Progenitor cell of endocrine pancreas (in vitro differentiated cells): ENCODE measurements at regions not wholly inside any gene's neighbourhood (a gene's known extent, or its start where the extent isn't known, plus 50 kb on each side); places are given as distances from the start of the nearest gene placed in this dataset.
"Not testable (repeated sequence)": the region's sequence is repeated elsewhere in the genome, so short reads cannot be mapped to it uniquely, and the experiment has no call there.

Experiments used
- DNase-seq: peaks from one replicate; pipeline ENCODE4 v3.0.0; 2021; ENCODE audit warnings: low spot score; ENCODE audit not compliant: unreplicated experiment
- H3K27ac Mint-ChIP-seq: 2 replicates; pipeline ENCODE4 v1.8.0; 2021; ENCODE audit warnings: mild to moderate bottlenecking, moderate library complexity, mixed read lengths
- H3K27me3 Mint-ChIP-seq: 2 replicates; pipeline ENCODE4 v1.8.0; 2021; ENCODE audit warnings: mixed read lengths
- H3K36me3 Mint-ChIP-seq: 2 replicates; pipeline ENCODE4 v1.8.0; 2022; ENCODE audit warnings: mixed read lengths; ENCODE audit not compliant: insufficient read depth
- H3K4me1 Mint-ChIP-seq: 2 replicates; pipeline ENCODE4 v1.8.0; 2021; ENCODE audit warnings: low read depth, mixed read lengths
- H3K4me3 Mint-ChIP-seq: 2 replicates; pipeline ENCODE4 v1.8.0; 2021; ENCODE audit warnings: low read depth, mild to moderate bottlenecking, moderate library complexity, mixed read lengths
- H3K9me3 Mint-ChIP-seq: 2 replicates; pipeline ENCODE4 v1.8.0; 2021; ENCODE audit warnings: low read depth, mixed read lengths
- TF ChIP-seq, protein P1 (sequence below): fragments of 200-600 bp; sonication (generic); IDR thresholded peaks from one replicate; pipeline ENCODE4 v1.5.0; 2021; ENCODE audit warnings: antibody characterized with exemption, mild to moderate bottlenecking; ENCODE audit not compliant: unreplicated experiment

- Mint-ChIP-seq H3K4me3 (no peak overlapping the region), H3K27me3 (no peaks in the 10 kb centered on the region), H3K9me3 (no peaks in the 10 kb centered on the region), H3K27ac (no peak overlapping the region), H3K4me1 (peaks cover 2% of the 10 kb centered on the region), H3K36me3 (no peaks in the 10 kb centered on the region)
- DNase-seq: no peak
- TF ChIP-seq, protein P1, sequence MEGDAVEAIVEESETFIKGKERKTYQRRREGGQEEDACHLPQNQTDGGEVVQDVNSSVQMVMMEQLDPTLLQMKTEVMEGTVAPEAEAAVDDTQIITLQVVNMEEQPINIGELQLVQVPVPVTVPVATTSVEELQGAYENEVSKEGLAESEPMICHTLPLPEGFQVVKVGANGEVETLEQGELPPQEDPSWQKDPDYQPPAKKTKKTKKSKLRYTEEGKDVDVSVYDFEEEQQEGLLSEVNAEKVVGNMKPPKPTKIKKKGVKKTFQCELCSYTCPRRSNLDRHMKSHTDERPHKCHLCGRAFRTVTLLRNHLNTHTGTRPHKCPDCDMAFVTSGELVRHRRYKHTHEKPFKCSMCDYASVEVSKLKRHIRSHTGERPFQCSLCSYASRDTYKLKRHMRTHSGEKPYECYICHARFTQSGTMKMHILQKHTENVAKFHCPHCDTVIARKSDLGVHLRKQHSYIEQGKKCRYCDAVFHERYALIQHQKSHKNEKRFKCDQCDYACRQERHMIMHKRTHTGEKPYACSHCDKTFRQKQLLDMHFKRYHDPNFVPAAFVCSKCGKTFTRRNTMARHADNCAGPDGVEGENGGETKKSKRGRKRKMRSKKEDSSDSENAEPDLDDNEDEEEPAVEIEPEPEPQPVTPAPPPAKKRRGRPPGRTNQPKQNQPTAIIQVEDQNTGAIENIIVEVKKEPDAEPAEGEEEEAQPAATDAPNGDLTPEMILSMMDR: no peak
These were observed 731.5 kb downstream of the SLITRK1 start for GRCh38 chr13:83150616-83151307.

DNA sequence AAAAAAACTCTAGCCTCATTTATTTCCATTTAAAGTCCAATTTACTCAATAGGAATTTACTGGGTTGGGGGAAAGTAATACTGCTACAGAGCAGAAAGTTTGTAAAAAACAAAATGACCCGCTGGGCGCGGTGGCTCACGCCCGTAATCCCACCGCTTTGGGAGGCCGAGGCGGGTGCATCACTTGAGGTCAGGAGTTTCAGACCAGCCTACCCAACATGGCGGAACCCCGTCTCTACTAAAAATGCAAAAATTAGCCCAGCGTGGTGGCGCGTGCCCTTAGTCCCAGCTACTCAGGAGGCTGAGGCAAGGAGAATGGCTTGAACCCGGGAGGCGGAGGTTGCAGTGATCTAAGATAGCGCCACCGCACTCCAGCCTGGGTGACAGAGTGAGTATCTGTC, 745.6 kb downstream of the SLITRK1 start:
- TF ChIP-seq, protein P1: no peak
- Mint-ChIP-seq H3K36me3 (no peaks in the 10 kb centered on the region), H3K27me3 (no peaks in the 10 kb centered on the region), H3K27ac (no peak overlapping the region), H3K9me3 (peaks cover 3% of the 10 kb centered on the region), H3K4me1 (no peaks in the 10 kb centered on the region), H3K4me3 (no peak overlapping the region)
- DNase-seq: no peak

DNA sequence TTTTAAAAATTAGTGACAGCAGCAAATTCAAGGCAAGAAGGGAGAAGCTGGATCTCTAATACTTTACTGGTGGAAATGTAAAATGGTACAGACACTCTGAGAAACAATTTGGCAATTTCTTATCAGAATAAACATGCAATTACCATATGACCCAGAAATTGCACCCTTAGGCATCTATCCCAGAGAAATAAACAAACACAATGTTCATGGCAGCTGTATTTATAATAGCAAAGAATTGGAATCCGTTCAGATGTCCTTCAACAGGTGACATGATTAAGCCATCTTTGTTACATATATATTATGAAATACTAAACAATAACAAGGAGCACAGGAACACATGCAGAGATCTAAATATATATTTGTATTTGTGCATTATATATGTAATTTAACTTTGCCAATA, 756.5 kb downstream of the SLITRK1 start:
- TF ChIP-seq, protein P1: no peak
- H3K9me3 Mint-ChIP-seq: no peaks in the 10 kb centered on the region
- no peak for DNase-seq
- H3K27ac Mint-ChIP-seq: no peak overlapping the region
- H3K4me1 Mint-ChIP-seq: no peaks in the 10 kb centered on the region
- H3K4me3 Mint-ChIP-seq: no peak overlapping the region
- no peaks in the 10 kb centered on the region for H3K36me3 Mint-ChIP-seq
- H3K27me3 Mint-ChIP-seq: peaks cover 3% of the 10 kb centered on the region

DNA sequence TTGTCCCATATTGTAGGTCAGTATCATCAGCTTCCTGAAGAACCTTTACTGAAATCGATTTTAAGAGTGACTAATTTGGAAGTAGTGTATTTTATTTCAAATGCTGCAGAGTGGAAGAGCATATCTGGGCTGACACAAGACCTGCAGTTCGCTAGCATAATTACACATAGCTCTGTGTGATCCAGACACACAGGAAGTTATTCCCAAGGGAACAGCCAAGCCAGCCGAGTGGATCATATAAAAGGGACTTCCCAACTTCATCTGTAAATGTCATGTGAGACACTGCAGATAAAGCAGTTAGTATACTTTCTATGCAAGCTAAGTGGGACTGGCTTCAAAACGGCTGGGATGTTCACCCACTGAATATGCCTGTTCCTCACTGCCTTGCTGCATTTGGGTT, 760.4 kb downstream of the SLITRK1 start:
- no peaks in the 10 kb centered on the region for H3K27me3 Mint-ChIP-seq
- no peak for DNase-seq
- H3K9me3 Mint-ChIP-seq: no peaks in the 10 kb centered on the region
- H3K36me3 Mint-ChIP-seq: no peaks in the 10 kb centered on the region
- TF ChIP-seq, protein P1: no peak
- H3K4me1 Mint-ChIP-seq: peaks cover 3% of the 10 kb centered on the region
- no peak overlapping the region for H3K27ac Mint-ChIP-seq
- H3K4me3 Mint-ChIP-seq: no peak overlapping the region

DNA sequence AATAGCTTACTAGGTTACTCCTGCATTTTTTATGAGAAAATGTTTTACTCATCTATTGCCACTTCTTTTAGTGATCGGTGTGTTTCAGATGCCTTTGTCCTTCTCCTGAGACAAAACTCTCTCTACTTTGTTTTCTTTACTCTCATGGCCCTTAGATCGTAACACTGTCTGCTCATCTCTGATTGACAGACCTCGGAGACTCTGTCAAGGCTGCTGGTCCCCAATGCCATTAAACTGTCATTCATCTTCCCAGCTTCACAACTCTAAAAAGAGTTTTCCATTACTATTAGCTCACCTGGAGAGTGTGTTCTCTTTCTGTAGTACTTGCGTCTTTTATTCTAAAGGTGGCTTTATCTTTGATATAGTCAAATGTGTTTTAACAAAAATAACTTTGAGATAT, 765.2 kb downstream of the SLITRK1 start:
- Mint-ChIP-seq H3K4me1 (peaks cover 6% of the 10 kb centered on the region), H3K27ac (no peak overlapping the region), H3K36me3 (no peaks in the 10 kb centered on the region), H3K9me3 (no peaks in the 10 kb centered on the region), H3K27me3 (no peaks in the 10 kb centered on the region), H3K4me3 (no peak overlapping the region)
- DNase-seq: no peak
- TF ChIP-seq, protein P1: no peak

DNA sequence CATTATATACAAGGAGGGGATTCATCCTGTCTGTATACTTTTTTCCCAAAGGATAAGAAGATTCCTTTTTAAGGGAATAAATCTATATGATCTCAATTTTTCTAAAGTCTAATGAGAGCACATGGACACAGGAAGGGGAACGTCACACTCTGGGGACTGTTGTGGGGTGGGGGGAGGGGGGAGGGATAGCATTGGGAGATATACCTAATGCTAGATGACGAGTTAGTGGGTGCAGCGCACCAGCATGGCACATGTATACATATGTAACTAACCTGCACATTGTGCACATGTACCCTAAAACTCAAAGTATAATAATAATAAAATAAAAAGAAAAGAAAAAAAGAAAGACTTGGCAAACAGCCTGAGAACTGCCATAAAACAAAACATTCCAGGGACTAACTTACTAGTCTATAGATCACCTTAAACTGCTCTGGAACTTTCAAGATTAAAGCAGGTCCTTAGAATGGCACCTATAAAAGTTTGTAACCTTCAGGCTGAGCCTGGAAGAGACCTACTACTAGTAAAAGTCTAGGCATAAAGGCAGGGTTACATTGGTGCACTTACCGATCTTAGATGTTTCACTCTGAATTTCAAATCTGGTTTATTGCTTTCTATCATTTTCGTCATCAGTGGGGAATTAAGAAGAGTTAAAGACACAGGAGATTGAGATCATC, 780.6 kb downstream of the SLITRK1 start:
- not testable (repeated sequence) for H3K9me3 Mint-ChIP-seq, DNase-seq, H3K36me3 Mint-ChIP-seq, H3K27me3 Mint-ChIP-seq, H3K4me1 Mint-ChIP-seq
- H3K27ac Mint-ChIP-seq: peak overlapping the region; percentile 4
- H3K4me3 Mint-ChIP-seq: peak overlapping the region; percentile 52
